Mucosa of rectum (tissue), 2 donors: ENCODE measurements at regions not wholly inside any gene's neighbourhood (a gene's known extent, or its start where the extent isn't known, plus 50 kb on each side); places are given as distances from the start of the nearest gene placed in this dataset.

Experiments
- H3K27ac ChIP-seq, 2 donors: one replicate each; pipeline ENCODE4 v1.7.0; 2013; ENCODE audit warnings: inconsistent platforms in 2 of 2, low read depth in 2 of 2, low read length in 2 of 2
- H3K27me3 ChIP-seq, 2 donors: one replicate each; pipeline ENCODE4 v1.7.0; 2013; ENCODE audit warnings: low read length in 2 of 2; ENCODE audit not compliant: control insufficient read depth in 2 of 2, insufficient read depth in 2 of 2
- H3K36me3 ChIP-seq, 2 donors: one replicate each; pipeline ENCODE4 v1.7.0; 2013; ENCODE audit warnings: low read length in 2 of 2; ENCODE audit not compliant: control insufficient read depth in 2 of 2, insufficient read depth in 2 of 2
- H3K4me1 ChIP-seq, 2 donors: one replicate each; pipeline ENCODE4 v1.7.0; 2013; ENCODE audit warnings: low read length in 2 of 2, mild to moderate bottlenecking in 1 of 2; ENCODE audit not compliant: control insufficient read depth in 2 of 2, insufficient read depth in 2 of 2
- H3K4me3 ChIP-seq, 2 donors: one replicate each; pipeline ENCODE4 v1.7.0; 2013; ENCODE audit warnings: low read length in 2 of 2
- H3K9ac ChIP-seq, 2 donors: one replicate each; pipeline ENCODE4 v1.7.0; 2013; ENCODE audit warnings: low read length in 2 of 2, low read depth in 1 of 2, mild to moderate bottlenecking in 1 of 2
- H3K9me3 ChIP-seq, 2 donors: one replicate each; pipeline ENCODE4 v1.7.0; 2013; ENCODE audit warnings: low read length in 2 of 2; ENCODE audit not compliant: control insufficient read depth in 2 of 2
- donor health status: healthy.
- donor health status: Normal muscosa, but diverticular disease.

DNA sequence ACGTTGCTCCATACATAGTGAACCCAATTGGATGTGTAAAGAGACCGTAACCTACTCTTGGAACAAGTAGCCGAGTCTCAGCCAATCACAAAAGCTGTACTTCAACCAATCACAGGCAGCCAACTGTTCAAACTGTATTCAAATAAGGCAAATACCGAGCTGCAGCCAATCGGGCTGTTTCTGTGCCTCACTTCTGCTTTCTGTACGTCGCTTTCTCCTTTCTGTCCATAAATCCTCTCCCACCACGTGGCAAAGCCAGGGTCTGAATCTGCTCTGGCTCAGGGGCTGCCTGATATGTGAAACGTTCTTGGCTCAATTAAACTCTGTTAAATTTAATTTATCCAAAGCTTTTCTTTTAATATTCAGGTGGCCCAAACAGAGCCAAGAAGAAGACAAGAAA, 210.3 kb downstream of the URB2 start:
- H3K4me1 ChIP-seq: peaks cover 3 to 5% of the 10 kb centered on the region in 2 donors
- H3K9ac ChIP-seq: no peak overlapping the region
- no peaks in the 10 kb centered on the region for H3K9me3 ChIP-seq
- no peaks in the 10 kb centered on the region for H3K36me3 ChIP-seq
- H3K4me3 ChIP-seq: no peak overlapping the region
- H3K27me3 ChIP-seq: no peaks in the 10 kb centered on the region
- no peak overlapping the region for H3K27ac ChIP-seq

DNA sequence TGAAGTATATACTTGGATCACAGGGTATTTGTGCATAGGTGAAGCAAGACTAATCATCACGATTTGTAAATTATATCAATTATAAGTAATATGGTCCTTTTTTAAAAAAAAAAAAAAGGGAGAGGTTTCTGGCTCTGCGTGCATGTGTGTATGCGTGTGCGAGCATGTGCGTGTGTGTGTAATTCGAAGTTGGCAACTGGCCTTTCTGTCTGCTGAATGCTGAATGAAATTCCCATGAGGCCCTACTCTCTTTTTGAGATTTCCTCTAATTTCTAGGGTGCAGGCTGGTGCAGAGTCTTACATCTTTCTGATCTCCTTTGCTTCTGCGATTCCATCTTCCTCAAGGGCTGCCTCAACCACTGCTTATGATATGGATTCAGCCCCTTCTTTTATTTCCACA, 212.2 kb downstream of the URB2 start:
- Histone ChIP-seq H3K9me3 (no peaks in the 10 kb centered on the region), H3K36me3 (no peaks in the 10 kb centered on the region), H3K27ac (no peak overlapping the region), H3K9ac (no peak overlapping the region), H3K4me1 (no peaks in the 10 kb centered on the region), H3K27me3 (no peaks in the 10 kb centered on the region), H3K4me3 (no peak overlapping the region)

GRCh38 chr1:229839800-229840199, 213.8 kb downstream of the URB2 start:
- H3K27me3 ChIP-seq: no peaks in the 10 kb centered on the region
- H3K36me3 ChIP-seq: no peaks in the 10 kb centered on the region
- no peaks in the 10 kb centered on the region for H3K9me3 ChIP-seq
- H3K9ac ChIP-seq: no peak overlapping the region
- H3K27ac ChIP-seq: no peak overlapping the region
- H3K4me3 ChIP-seq: no peak overlapping the region
- peaks cover 0 to 8% of the 10 kb centered on the region in 2 donors for H3K4me1 ChIP-seq

- no peaks in the 10 kb centered on the region for H3K36me3 ChIP-seq
Observed at GRCh38 chr1:229841230-229841629, 215.2 kb downstream of the URB2 start.

GRCh38 chr1:229842302-229843255, 216.5 kb downstream of the URB2 start:
- no peak overlapping the region for H3K9ac ChIP-seq
- no peak overlapping the region for H3K4me3 ChIP-seq
- no peaks in the 10 kb centered on the region for H3K9me3 ChIP-seq
- no peaks in the 10 kb centered on the region for H3K27me3 ChIP-seq
- H3K27ac ChIP-seq: no peak overlapping the region
- H3K4me1 ChIP-seq: peaks cover 0 to 13% of the 10 kb centered on the region in 2 donors
- H3K36me3 ChIP-seq: no peaks in the 10 kb centered on the region

More at GRCh38 chr1:229841230-229841629, 215.2 kb downstream of the URB2 start:
- H3K9ac ChIP-seq: no peak overlapping the region
- no peak overlapping the region for H3K27ac ChIP-seq
- H3K9me3 ChIP-seq: no peaks in the 10 kb centered on the region
- no peak overlapping the region for H3K4me3 ChIP-seq
- H3K27me3 ChIP-seq: no peaks in the 10 kb centered on the region
- H3K4me1 ChIP-seq: peaks cover 0 to 9% of the 10 kb centered on the region in 2 donors

- Histone ChIP-seq H3K36me3 (no peaks in the 10 kb centered on the region), H3K9ac (no peak overlapping the region), H3K4me3 (no peak overlapping the region), H3K4me1 (peaks cover 0 to 13% of the 10 kb centered on the region in 2 donors), H3K9me3 (no peaks in the 10 kb centered on the region), H3K27me3 (no peaks in the 10 kb centered on the region), H3K27ac (no peak overlapping the region)
Observed at GRCh38 chr1:229843627-229844238, 217.7 kb downstream of the URB2 start.

- H3K9ac ChIP-seq: no peak overlapping the region
- no peaks in the 10 kb centered on the region for H3K27me3 ChIP-seq
- H3K27ac ChIP-seq: peak overlapping the region in 1 of 2 donors; percentile 24
- H3K4me1 ChIP-seq: peaks cover 0 to 13% of the 10 kb centered on the region in 2 donors
- no peaks in the 10 kb centered on the region for H3K36me3 ChIP-seq
- H3K9me3 ChIP-seq: no peaks in the 10 kb centered on the region
- H3K4me3 ChIP-seq: no peak overlapping the region
Observed at GRCh38 chr1:229844675-229845074, 218.6 kb downstream of the URB2 start.

- H3K4me1 ChIP-seq: peaks cover 0 to 13% of the 10 kb centered on the region in 2 donors
- H3K9me3 ChIP-seq: no peaks in the 10 kb centered on the region
- H3K9ac ChIP-seq: no peak overlapping the region
- H3K36me3 ChIP-seq: no peaks in the 10 kb centered on the region
- H3K27ac ChIP-seq: no peak overlapping the region
- no peak overlapping the region for H3K4me3 ChIP-seq
- H3K27me3 ChIP-seq: no peaks in the 10 kb centered on the region
Observed at GRCh38 chr1:229845410-229846138, 219.5 kb downstream of the URB2 start.

GRCh38 chr1:229846351-229846750, 220.3 kb downstream of the URB2 start:
- Histone ChIP-seq H3K4me1 (peaks cover 0 to 13% of the 10 kb centered on the region in 2 donors), H3K27me3 (no peaks in the 10 kb centered on the region), H3K4me3 (no peak overlapping the region), H3K36me3 (no peaks in the 10 kb centered on the region), H3K9ac (no peak overlapping the region), H3K27ac (no peak overlapping the region), H3K9me3 (no peaks in the 10 kb centered on the region)
